Prostate gland (tissue), 2 donors: ENCODE measurements at regions not wholly inside any gene's neighbourhood (a gene's known extent, or its start where the extent isn't known, plus 50 kb on each side); places are given as distances from the start of the nearest gene placed in this dataset.

Source experiments
- DNase-seq: peaks from one replicate; pipeline ENCODE4 v3.0.0-alpha.2; 2019; ENCODE audit warnings: low spot score
- H3K27ac ChIP-seq, 2 donors: fragments of 200-600 bp; sonication (generic); 2 replicates each; pipeline ENCODE4 v1.5.1; 2017 to 2019
- H3K27me3 ChIP-seq: fragments of 200-600 bp; sonication (generic); replicated peaks from 2 replicates; pipeline ENCODE4 v1.5.1; 2019; ENCODE audit not compliant: insufficient read depth
- H3K36me3 ChIP-seq, 2 donors: fragments of 200-600 bp; sonication (generic); 1 replicate in 1 of 2; 2 replicates in 1 of 2; pipeline versions ENCODE4 v1.5.1 to v1.8.1; 2017 to 2019
- H3K4me1 ChIP-seq: fragments of 200-600 bp; sonication (generic); replicated peaks from 2 replicates; pipeline ENCODE4 v1.5.1; 2019
- H3K4me3 ChIP-seq, 2 donors: fragments of 200-600 bp; sonication (generic); 2 replicates each; pipeline ENCODE4 v1.5.1; 2017 to 2019
- H3K9me3 ChIP-seq: fragments of 200-600 bp; sonication (generic); 2 replicates; pipeline ENCODE4 v1.5.1; 2017
- POLR2A ChIP-seq: fragments of 450-650 bp; IDR thresholded peaks from one replicate; pipeline ENCODE4 v1.6.1; 2016; ENCODE audit warnings: antibody characterized with exemption, mild to moderate bottlenecking
- POLR2AphosphoS5 ChIP-seq: sonication (generic); formaldehyde crosslinking; IDR thresholded peaks from one replicate; pipeline ENCODE4 v1.6.1; 2017; ENCODE audit warnings: antibody characterized with exemption
- WGBS: methylation state at CpG from one replicate; pipeline ENCODE4 v1.1.5; 2018; 5-methylcytosine and 5-hydroxymethylcytosine counted together
- intact Hi-C: fragments of 100-400 bp; cut with DNase I; formaldehyde crosslinking; loops from one replicate; pipeline ENCODE4 v1.14.2; 2022
- TF ChIP-seq, protein P1 (sequence below), 4 experiments: fragments of 200-600 bp in 2 of 4; fragments of 450-650 bp in 2 of 4; sonication (generic) in 2 of 4; IDR thresholded peaks; 1 replicate in 3 of 4; 2 replicates in 1 of 4; pipeline ENCODE4 v1.5.1; 2016 to 2019; ENCODE audit warnings: antibody characterized with exemption in 4 of 4, mild to moderate bottlenecking in 2 of 4, moderate library complexity in 2 of 4

- 95% methylated on average over 2 of the region's 2 CpGs for WGBS
- intact Hi-C loops, result loop anchor here (10.0 kb wide), 1 partner anchor 181 kb away; no protein-coding TSS in a partner anchor
These were observed 84.7 kb downstream of the SLC41A2 start for GRCh38 chr12:104873374-104873773.

GRCh38 chr12:104870797-104871196, 87.3 kb downstream of the SLC41A2 start:
- Histone ChIP-seq H3K4me3 (no peak overlapping the region), H3K27me3 (no peaks in the 10 kb centered on the region), H3K9me3 (no peaks in the 10 kb centered on the region), H3K4me1 (no peaks in the 10 kb centered on the region), H3K36me3 (no peaks in the 10 kb centered on the region), H3K27ac (no peak overlapping the region)
- TF ChIP-seq, protein P1, sequence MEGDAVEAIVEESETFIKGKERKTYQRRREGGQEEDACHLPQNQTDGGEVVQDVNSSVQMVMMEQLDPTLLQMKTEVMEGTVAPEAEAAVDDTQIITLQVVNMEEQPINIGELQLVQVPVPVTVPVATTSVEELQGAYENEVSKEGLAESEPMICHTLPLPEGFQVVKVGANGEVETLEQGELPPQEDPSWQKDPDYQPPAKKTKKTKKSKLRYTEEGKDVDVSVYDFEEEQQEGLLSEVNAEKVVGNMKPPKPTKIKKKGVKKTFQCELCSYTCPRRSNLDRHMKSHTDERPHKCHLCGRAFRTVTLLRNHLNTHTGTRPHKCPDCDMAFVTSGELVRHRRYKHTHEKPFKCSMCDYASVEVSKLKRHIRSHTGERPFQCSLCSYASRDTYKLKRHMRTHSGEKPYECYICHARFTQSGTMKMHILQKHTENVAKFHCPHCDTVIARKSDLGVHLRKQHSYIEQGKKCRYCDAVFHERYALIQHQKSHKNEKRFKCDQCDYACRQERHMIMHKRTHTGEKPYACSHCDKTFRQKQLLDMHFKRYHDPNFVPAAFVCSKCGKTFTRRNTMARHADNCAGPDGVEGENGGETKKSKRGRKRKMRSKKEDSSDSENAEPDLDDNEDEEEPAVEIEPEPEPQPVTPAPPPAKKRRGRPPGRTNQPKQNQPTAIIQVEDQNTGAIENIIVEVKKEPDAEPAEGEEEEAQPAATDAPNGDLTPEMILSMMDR (IDR thresholded peaks at IDR 0.05), result no peak
- TF ChIP-seq POLR2A (no peak), POLR2AphosphoS5 (no peak)
- 98% methylated on average over 1 of the region's 1 CpG for WGBS
- intact Hi-C loops, result loop anchor here (10.0 kb wide), 1 partner anchor 184 kb away; no protein-coding TSS in a partner anchor
- DNase-seq, result no peak

More at GRCh38 chr12:104873374-104873773, 84.7 kb downstream of the SLC41A2 start:
- Histone ChIP-seq H3K27me3 (no peaks in the 10 kb centered on the region), H3K4me1 (no peaks in the 10 kb centered on the region), H3K9me3 (no peaks in the 10 kb centered on the region), H3K36me3 (no peaks in the 10 kb centered on the region), H3K4me3 (no peak overlapping the region), H3K27ac (no peak overlapping the region)
- no peak for DNase-seq
- TF ChIP-seq, protein P1 (IDR thresholded peaks at IDR 0.05), result no peak
- no peak for TF ChIP-seq POLR2AphosphoS5
- no peak for TF ChIP-seq POLR2A

DNA sequence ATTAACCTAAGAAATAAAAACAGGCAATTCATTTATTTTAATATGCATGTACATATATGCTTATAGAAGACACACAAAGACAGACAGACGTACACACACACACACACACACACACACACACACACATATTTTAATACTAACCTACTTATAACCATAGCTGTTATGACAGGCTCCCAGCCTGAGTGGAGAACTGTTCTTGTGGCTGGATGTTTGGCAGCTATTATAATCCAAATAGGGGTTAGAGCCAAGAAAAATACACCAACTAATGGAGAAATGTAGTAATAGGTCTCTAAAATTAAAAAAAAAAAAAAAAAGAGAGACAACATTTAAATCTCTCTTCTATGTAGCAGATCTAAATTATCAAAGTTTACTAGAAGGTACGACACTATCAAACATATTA, 91.8 kb downstream of the SLC41A2 start:
- intact Hi-C loops, result no loop called here
- DNase-seq, result no peak
- no peak overlapping the region for H3K27ac ChIP-seq
- H3K36me3 ChIP-seq, result no peaks in the 10 kb centered on the region
- TF ChIP-seq POLR2AphosphoS5 (no peak), POLR2A (no peak)
- TF ChIP-seq, protein P1 (IDR thresholded peaks at IDR 0.05), result no peak
- WGBS, result 68% methylated on average over 2 of the region's 2 CpGs
- no peak overlapping the region for H3K4me3 ChIP-seq
- H3K4me1 ChIP-seq, result no peaks in the 10 kb centered on the region
- no peaks in the 10 kb centered on the region for H3K9me3 ChIP-seq
- no peaks in the 10 kb centered on the region for H3K27me3 ChIP-seq

GRCh38 chr12:104865080-104865479, 93.0 kb downstream of the SLC41A2 start:
- no peak overlapping the region for H3K27ac ChIP-seq
- TF ChIP-seq POLR2AphosphoS5, result no peak
- TF ChIP-seq, protein P1 (IDR thresholded peaks at IDR 0.05), result no peak
- no peak for TF ChIP-seq POLR2A
- H3K9me3 ChIP-seq, result no peaks in the 10 kb centered on the region
- intact Hi-C loops, result no loop called here
- 79% methylated on average over 1 of the region's 1 CpG for WGBS
- no peaks in the 10 kb centered on the region for H3K36me3 ChIP-seq
- no peaks in the 10 kb centered on the region for H3K4me1 ChIP-seq
- DNase-seq, result no peak
- H3K4me3 ChIP-seq, result no peak overlapping the region
- no peaks in the 10 kb centered on the region for H3K27me3 ChIP-seq

- H3K9me3 ChIP-seq, result no peaks in the 10 kb centered on the region
- no peak overlapping the region for H3K4me3 ChIP-seq
- TF ChIP-seq, protein P1 (IDR thresholded peaks at IDR 0.05), result no peak
- TF ChIP-seq POLR2AphosphoS5, result no peak
- no peak for TF ChIP-seq POLR2A
- no peaks in the 10 kb centered on the region for H3K4me1 ChIP-seq
- DNase-seq, result no peak
- H3K27me3 ChIP-seq, result no peaks in the 10 kb centered on the region
- intact Hi-C loops, result no loop called here
- H3K27ac ChIP-seq, result no peak overlapping the region
- no peaks in the 10 kb centered on the region for H3K36me3 ChIP-seq
These were observed 93.4 kb downstream of the SLC41A2 start for GRCh38 chr12:104864668-104865067.
